ENCODE measurements at regions not wholly inside any gene's neighbourhood (a gene's known extent, or its start where the extent isn't known, plus 50 kb on each side); places are given as distances from the start of the nearest gene placed in this dataset.
"Not testable (repeated sequence)": the region's sequence is repeated elsewhere in the genome, so short reads cannot be mapped to it uniquely, and the experiment has no call there.

GRCh38 chr10:8365935-8366911 lies 311.7 kb downstream of the GATA3 start:
- intact Hi-C loops (cut with DNase I), result no loop called here
- no peaks in the 10 kb centered on the region for H3K36me3 ChIP-seq
- H3K4me3 ChIP-seq, result no peak overlapping the region
- no peak for TF ChIP-seq CTCF (IDR thresholded peaks at IDR 0.05)
- ATAC-seq, result no peak
- no peaks in the 10 kb centered on the region for H3K4me1 ChIP-seq
- H3K27me3 ChIP-seq, result no peaks in the 10 kb centered on the region
- no peak overlapping the region for H3K27ac ChIP-seq
- no peak for DNase-seq
- H3K9me3 ChIP-seq, result no peaks in the 10 kb centered on the region

- H3K27ac ChIP-seq; ATAC-seq; H3K27me3 ChIP-seq; H3K9me3 ChIP-seq; H3K36me3 ChIP-seq; DNase-seq; intact Hi-C loops (cut with DNase I); H3K4me3 ChIP-seq; H3K4me1 ChIP-seq: not testable (repeated sequence)
Observed at GRCh38 chr10:8367672-8368411, 313.4 kb downstream of the GATA3 start.

- intact Hi-C loops (cut with DNase I), result no loop called here
Observed at GRCh38 chr10:8369666-8370065, 315.2 kb downstream of the GATA3 start.

GRCh38 chr10:8374334-8374733 lies 319.8 kb downstream of the GATA3 start:
- no peak for TF ChIP-seq CTCF (IDR thresholded peaks at IDR 0.05)
- H3K27me3 ChIP-seq, result no peaks in the 10 kb centered on the region
- H3K9me3 ChIP-seq, result no peaks in the 10 kb centered on the region
- intact Hi-C loops (cut with DNase I), result no loop called here
- no peaks in the 10 kb centered on the region for H3K36me3 ChIP-seq
- H3K4me3 ChIP-seq, result no peak overlapping the region
- H3K27ac ChIP-seq, result no peak overlapping the region
- ATAC-seq, result no peak
- no peak for DNase-seq
- H3K4me1 ChIP-seq, result no peaks in the 10 kb centered on the region

More at GRCh38 chr10:8369666-8370065, 315.2 kb downstream of the GATA3 start:
- H3K9me3 ChIP-seq, result no peaks in the 10 kb centered on the region
- H3K27me3 ChIP-seq, result no peaks in the 10 kb centered on the region
- TF ChIP-seq CTCF (IDR thresholded peaks at IDR 0.05), result no peak
- DNase-seq (no peak), ATAC-seq (no peak)
- no peak overlapping the region for H3K4me3 ChIP-seq
- H3K36me3 ChIP-seq, result no peaks in the 10 kb centered on the region
- H3K27ac ChIP-seq, result no peak overlapping the region
- no peaks in the 10 kb centered on the region for H3K4me1 ChIP-seq

GRCh38 chr10:8375137-8375536 lies 320.6 kb downstream of the GATA3 start:
- no peak for ATAC-seq
- Histone ChIP-seq H3K27me3 (no peaks in the 10 kb centered on the region), H3K4me1 (no peaks in the 10 kb centered on the region), H3K27ac (no peak overlapping the region), H3K36me3 (no peaks in the 10 kb centered on the region), H3K9me3 (no peaks in the 10 kb centered on the region), H3K4me3 (no peak overlapping the region)
- no peak for DNase-seq
- TF ChIP-seq CTCF (IDR thresholded peaks at IDR 0.05), result no peak
- intact Hi-C loops (cut with DNase I), result no loop called here
